ENCODE measurements at regions not wholly inside any gene's neighbourhood (a gene's known extent, or its start where the extent isn't known, plus 50 kb on each side); places are given as distances from the start of the nearest gene placed in this dataset.
"Not testable (repeated sequence)": the region's sequence is repeated elsewhere in the genome, so short reads cannot be mapped to it uniquely, and the experiment has no call there.

GRCh38 chr3:101133652-101134051 lies 140.4 kb upstream of the ABI3BP start:
- H3K9ac ChIP-seq (ENCODE audit: low read length), result no peak overlapping the region
- peak; percentile 86 for DNase-seq
- H3K27ac ChIP-seq (ENCODE audit: low read length), result peak overlapping the region; percentile 61; the same call in 1 of the 2 replicates
- H3K79me2 ChIP-seq (ENCODE audit: low read length), result no peaks in the 10 kb centered on the region
- peaks cover 22% of the 10 kb centered on the region for H3F3A ChIP-seq (ENCODE audit: insufficient read depth, low read length)
- H4K20me1 ChIP-seq (ENCODE audit: insufficient read depth, low read length), result no peaks in the 10 kb centered on the region
- no peaks in the 10 kb centered on the region for H3K36me3 ChIP-seq (replicated peaks; ENCODE audit: insufficient read depth, low read length)
- TF ChIP-seq EZH2 (optimal IDR thresholded peaks at IDR 0.05; ENCODE audit: low read depth, low read length) (no peak), CTCF (IDR thresholded peaks at IDR 0.05; ENCODE audit: low read length) (no peak), EZH2phosphoT487 (IDR thresholded peaks at IDR 0.05; ENCODE audit: low read length) (no peak)
- no peaks in the 10 kb centered on the region for H3K9me2 ChIP-seq (replicated peaks; ENCODE audit: insufficient read depth, low read length)
- no peak overlapping the region for H2AFZ ChIP-seq (ENCODE audit: low read length)
- 0 out of 2 replicates have a peak overlapping the region, but pooled peaks have one; percentile 15 for H3K4me3 ChIP-seq (ENCODE audit: low read length)
- H3K9me3 ChIP-seq (replicated peaks; ENCODE audit: insufficient read depth, low read length), result no peaks in the 10 kb centered on the region
- peaks cover 24% of the 10 kb centered on the region for H3K4me1 ChIP-seq (ENCODE audit: low read length)
- H3K4me2 ChIP-seq (ENCODE audit: low read depth, low read length), result peak overlapping the region; percentile 57
- H3K27me3 ChIP-seq (replicated peaks; ENCODE audit: insufficient read depth, low read length), result no peaks in the 10 kb centered on the region; the same call in 1 of the 2 replicates

- Histone ChIP-seq H3K4me2 (ENCODE audit: low read depth, low read length) (peak overlapping the region; percentile 57), H3K4me3 (ENCODE audit: low read length) (0 out of 2 replicates have a peak overlapping the region, but pooled peaks have one; percentile 15), H3F3A (ENCODE audit: insufficient read depth, low read length) (peaks cover 22% of the 10 kb centered on the region), H3K27ac (ENCODE audit: low read length) (peak overlapping the region; percentile 61; the same call in 1 of the 2 replicates), H3K4me1 (ENCODE audit: low read length) (peaks cover 24% of the 10 kb centered on the region)
- H3K9ac ChIP-seq (ENCODE audit: low read length); H3K36me3 ChIP-seq (replicated peaks; ENCODE audit: insufficient read depth, low read length); H3K79me2 ChIP-seq (ENCODE audit: low read length); H3K9me3 ChIP-seq (replicated peaks; ENCODE audit: insufficient read depth, low read length); H3K27me3 ChIP-seq (replicated peaks; ENCODE audit: insufficient read depth, low read length); H3K9me2 ChIP-seq (replicated peaks; ENCODE audit: insufficient read depth, low read length); H2AFZ ChIP-seq (ENCODE audit: low read length); H4K20me1 ChIP-seq (ENCODE audit: insufficient read depth, low read length); DNase-seq: not testable (repeated sequence)
Observed at GRCh38 chr3:101133197-101133596, 140.0 kb upstream of the ABI3BP start.

GRCh38 chr3:101131767-101132166 lies 138.5 kb upstream of the ABI3BP start:
- H3K9me3 ChIP-seq (replicated peaks; ENCODE audit: insufficient read depth, low read length), result no peaks in the 10 kb centered on the region
- no peaks in the 10 kb centered on the region for H3K9me2 ChIP-seq (replicated peaks; ENCODE audit: insufficient read depth, low read length)
- DNase-seq, result no peak
- H3F3A ChIP-seq (ENCODE audit: insufficient read depth, low read length), result peaks cover 22% of the 10 kb centered on the region
- no peaks in the 10 kb centered on the region for H4K20me1 ChIP-seq (ENCODE audit: insufficient read depth, low read length)
- no peak overlapping the region for H3K4me2 ChIP-seq (ENCODE audit: low read depth, low read length)
- no peak overlapping the region for H2AFZ ChIP-seq (ENCODE audit: low read length)
- H3K4me1 ChIP-seq (ENCODE audit: low read length), result peaks cover 24% of the 10 kb centered on the region
- no peaks in the 10 kb centered on the region for H3K36me3 ChIP-seq (replicated peaks; ENCODE audit: insufficient read depth, low read length)
- no peak overlapping the region for H3K9ac ChIP-seq (ENCODE audit: low read length)
- H3K27ac ChIP-seq (ENCODE audit: low read length), result no peak overlapping the region
- no peak overlapping the region for H3K4me3 ChIP-seq (ENCODE audit: low read length)
- H3K27me3 ChIP-seq (replicated peaks; ENCODE audit: insufficient read depth, low read length), result no peaks in the 10 kb centered on the region; the same call in 1 of the 2 replicates
- H3K79me2 ChIP-seq (ENCODE audit: low read length), result no peaks in the 10 kb centered on the region
- TF ChIP-seq EZH2phosphoT487 (IDR thresholded peaks at IDR 0.05; ENCODE audit: low read length) (no peak), CTCF (IDR thresholded peaks at IDR 0.05; ENCODE audit: low read length) (peak; percentile 27; the same call in 1 of the 2 replicates)

GRCh38 chr3:101128786-101129185 lies 135.6 kb upstream of the ABI3BP start:
- Histone ChIP-seq H3K27me3 (replicated peaks; ENCODE audit: insufficient read depth, low read length) (no peaks in the 10 kb centered on the region; the same call in 1 of the 2 replicates), H3K36me3 (replicated peaks; ENCODE audit: insufficient read depth, low read length) (no peaks in the 10 kb centered on the region), H3K79me2 (ENCODE audit: low read length) (no peaks in the 10 kb centered on the region), H3K27ac (ENCODE audit: low read length) (no peak overlapping the region), H3K9me2 (replicated peaks; ENCODE audit: insufficient read depth, low read length) (no peaks in the 10 kb centered on the region), H3F3A (ENCODE audit: insufficient read depth, low read length) (peaks cover 11% of the 10 kb centered on the region), H3K9ac (ENCODE audit: low read length) (no peak overlapping the region), H4K20me1 (ENCODE audit: insufficient read depth, low read length) (no peaks in the 10 kb centered on the region), H3K4me3 (ENCODE audit: low read length) (no peak overlapping the region), H3K4me2 (ENCODE audit: low read depth, low read length) (no peak overlapping the region), H3K4me1 (ENCODE audit: low read length) (peaks cover 26% of the 10 kb centered on the region), H3K9me3 (replicated peaks; ENCODE audit: insufficient read depth, low read length) (no peaks in the 10 kb centered on the region), H2AFZ (ENCODE audit: low read length) (no peak overlapping the region)
- TF ChIP-seq CTCF (IDR thresholded peaks at IDR 0.05; ENCODE audit: low read length) (no peak), EZH2 (optimal IDR thresholded peaks at IDR 0.05; ENCODE audit: low read depth, low read length) (no peak), EZH2phosphoT487 (IDR thresholded peaks at IDR 0.05; ENCODE audit: low read length) (no peak)
- no peak for DNase-seq

Data from MM.1S (cell line).